Astrocyte (in vitro differentiated cells and primary cell): ENCODE measurements at regions not wholly inside any gene's neighbourhood (a gene's known extent, or its start where the extent isn't known, plus 50 kb on each side); places are given as distances from the start of the nearest gene placed in this dataset.

Source experiments
- EZH2 ChIP-seq: IDR thresholded peaks from 2 replicates; pipeline ENCODE4 v1.6.1; 2012; ENCODE audit warnings: mild to moderate bottlenecking, low read length, inconsistent platforms; ENCODE audit not compliant: insufficient read depth
- TF ChIP-seq, protein P1 (sequence below): IDR thresholded peaks from 2 replicates; pipeline ENCODE4 v1.5.1; 2011; ENCODE audit warnings: low read depth, mild to moderate bottlenecking, inconsistent platforms, low read length, moderate library complexity; ENCODE audit not compliant: insufficient read depth

DNA sequence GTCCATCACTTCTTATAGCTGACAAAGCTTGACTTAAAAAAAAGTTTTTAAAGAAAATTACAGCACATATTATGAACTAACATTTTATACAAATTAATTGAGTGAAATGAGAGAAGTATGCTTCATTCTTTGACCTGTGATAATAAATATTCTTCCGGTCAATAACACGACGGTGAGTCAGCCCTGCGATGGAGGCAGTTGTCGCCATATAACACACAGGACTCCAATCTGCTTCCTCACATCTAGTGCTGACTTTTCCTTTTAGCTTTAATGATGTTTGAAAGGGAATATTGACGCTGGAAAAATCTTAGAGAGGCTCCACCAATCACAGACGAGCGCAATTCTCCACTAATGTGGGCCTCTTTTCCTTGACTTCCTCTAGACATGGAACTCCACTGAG lies 166.9 kb upstream of the C1orf21 start:
- TF ChIP-seq EZH2: no peak
- TF ChIP-seq, protein P1, sequence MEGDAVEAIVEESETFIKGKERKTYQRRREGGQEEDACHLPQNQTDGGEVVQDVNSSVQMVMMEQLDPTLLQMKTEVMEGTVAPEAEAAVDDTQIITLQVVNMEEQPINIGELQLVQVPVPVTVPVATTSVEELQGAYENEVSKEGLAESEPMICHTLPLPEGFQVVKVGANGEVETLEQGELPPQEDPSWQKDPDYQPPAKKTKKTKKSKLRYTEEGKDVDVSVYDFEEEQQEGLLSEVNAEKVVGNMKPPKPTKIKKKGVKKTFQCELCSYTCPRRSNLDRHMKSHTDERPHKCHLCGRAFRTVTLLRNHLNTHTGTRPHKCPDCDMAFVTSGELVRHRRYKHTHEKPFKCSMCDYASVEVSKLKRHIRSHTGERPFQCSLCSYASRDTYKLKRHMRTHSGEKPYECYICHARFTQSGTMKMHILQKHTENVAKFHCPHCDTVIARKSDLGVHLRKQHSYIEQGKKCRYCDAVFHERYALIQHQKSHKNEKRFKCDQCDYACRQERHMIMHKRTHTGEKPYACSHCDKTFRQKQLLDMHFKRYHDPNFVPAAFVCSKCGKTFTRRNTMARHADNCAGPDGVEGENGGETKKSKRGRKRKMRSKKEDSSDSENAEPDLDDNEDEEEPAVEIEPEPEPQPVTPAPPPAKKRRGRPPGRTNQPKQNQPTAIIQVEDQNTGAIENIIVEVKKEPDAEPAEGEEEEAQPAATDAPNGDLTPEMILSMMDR: no peak
